Endodermal cell (in vitro differentiated cells): ENCODE measurements at regions not wholly inside any gene's neighbourhood (a gene's known extent, or its start where the extent isn't known, plus 50 kb on each side); places are given as distances from the start of the nearest gene placed in this dataset.
A peak's percentile ranks its signal among the peaks of the same experiment; 100 is the strongest.

Experiments used
- DNase-seq: peaks from one replicate; pipeline ENCODE4 v3.0.0-alpha.2; 2017
- H3K27ac ChIP-seq: 2 replicates; pipeline ENCODE4 v1.5.1; 2013; ENCODE audit warnings: mild to moderate bottlenecking, low read depth, low read length, moderate library complexity
- H3K27me3 ChIP-seq: 2 replicates; pipeline ENCODE4 v1.6.1; 2013; ENCODE audit warnings: mild to moderate bottlenecking, low read length, moderate library complexity; ENCODE audit not compliant: insufficient read depth, control insufficient read depth, poor library complexity, severe bottlenecking
- H3K36me3 ChIP-seq: 2 replicates; pipeline ENCODE4 v1.7.0; 2013; ENCODE audit warnings: mild to moderate bottlenecking, low read length, moderate library complexity; ENCODE audit not compliant: control insufficient read depth, insufficient read depth
- H3K4me1 ChIP-seq: one replicate; pipeline ENCODE4 v1.7.0; 2013; ENCODE audit warnings: low read length; ENCODE audit not compliant: control insufficient read depth, insufficient read depth
- H3K4me3 ChIP-seq: 2 replicates; pipeline ENCODE4 v1.5.1; 2013; ENCODE audit warnings: mild to moderate bottlenecking, low read length, moderate library complexity
- H3K9ac ChIP-seq: 2 replicates; pipeline ENCODE4 v1.6.1; 2013; ENCODE audit warnings: mild to moderate bottlenecking, low read length, moderate library complexity; ENCODE audit not compliant: poor library complexity, severe bottlenecking; ENCODE audit errors: extremely low read depth
- H3K9me3 ChIP-seq: 2 replicates; pipeline ENCODE4 v1.6.1; 2013; ENCODE audit warnings: mild to moderate bottlenecking, low read length, moderate library complexity; ENCODE audit not compliant: control insufficient read depth
- H3K27ac Mint-ChIP-seq: 2 replicates; pipeline ENCODE4 v1.8.0; 2020; ENCODE audit warnings: mixed read lengths
- H3K27me3 Mint-ChIP-seq: 2 replicates; pipeline ENCODE4 v1.8.0; 2021; ENCODE audit warnings: mild to moderate bottlenecking, mixed read lengths; ENCODE audit not compliant: insufficient read depth
- H3K36me3 Mint-ChIP-seq: 2 replicates; pipeline ENCODE4 v1.8.0; 2020; ENCODE audit warnings: low read depth, mixed read lengths
- H3K4me1 Mint-ChIP-seq: 2 replicates; pipeline ENCODE4 v1.8.0; 2020; ENCODE audit warnings: mixed read lengths
- H3K4me3 Mint-ChIP-seq: 2 replicates; pipeline ENCODE4 v1.8.0; 2020; ENCODE audit warnings: mild to moderate bottlenecking, moderate library complexity, mixed read lengths
- H3K9me3 Mint-ChIP-seq: 2 replicates; pipeline ENCODE4 v1.8.0; 2020; ENCODE audit warnings: mild to moderate bottlenecking, mixed read lengths
- WGBS, 2 experiments: methylation state at CpG; one replicate each; pipeline versions ENCODE4 v1.1.5 to v1.1.7; 2013; ENCODE audit warnings: missing lambda C conversion rate in 2 of 2, mixed read lengths in 1 of 2; ENCODE audit not compliant: insufficient coverage in 1 of 2, insufficient read length in 1 of 2; 5-methylcytosine and 5-hydroxymethylcytosine counted together
- TF ChIP-seq, protein P1 (sequence below): fragments of 200-600 bp; sonication (generic); conservative IDR thresholded peaks from 2 replicates; pipeline ENCODE4 v1.5.0; 2021; ENCODE audit warnings: antibody characterized with exemption, mild to moderate bottlenecking

DNA sequence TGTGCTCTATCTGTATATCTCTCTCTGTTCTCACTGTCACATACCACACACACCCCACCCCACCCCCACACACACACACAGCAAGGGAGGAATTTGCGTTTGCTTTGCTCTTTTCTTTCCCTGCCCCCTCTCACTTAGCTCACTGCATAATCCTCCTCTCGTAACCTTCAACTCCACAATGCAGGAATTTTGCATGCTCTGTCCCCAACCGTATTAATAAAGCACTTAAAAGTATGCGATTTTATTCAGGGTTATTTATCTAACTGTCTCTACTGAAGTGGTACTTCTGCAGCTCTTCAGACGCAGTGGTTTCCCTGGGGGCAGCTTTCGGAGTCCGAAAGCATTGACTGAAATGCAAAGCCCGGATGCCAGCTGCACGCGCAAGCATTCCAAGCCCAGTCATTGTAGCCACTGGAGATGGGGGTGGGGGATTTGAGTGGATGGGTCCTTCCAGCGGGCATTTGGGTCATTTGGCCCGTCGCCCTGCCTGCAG, 105.4 kb upstream of the RBFOX1 start:
- peaks cover 12% of the 10 kb centered on the region for H3K4me1 Mint-ChIP-seq
- H3K36me3 Mint-ChIP-seq: no peaks in the 10 kb centered on the region
- peak overlapping the region; percentile 10 for H3K4me3 Mint-ChIP-seq
- Histone ChIP-seq H3K36me3 (no peaks in the 10 kb centered on the region), H3K4me1 (no peaks in the 10 kb centered on the region), H3K27ac (no peak overlapping the region), H3K27me3 (peaks cover 10% of the 10 kb centered on the region), H3K9ac (no peak overlapping the region), H3K9me3 (no peaks in the 10 kb centered on the region), H3K4me3 (no peak overlapping the region)
- TF ChIP-seq, protein P1, sequence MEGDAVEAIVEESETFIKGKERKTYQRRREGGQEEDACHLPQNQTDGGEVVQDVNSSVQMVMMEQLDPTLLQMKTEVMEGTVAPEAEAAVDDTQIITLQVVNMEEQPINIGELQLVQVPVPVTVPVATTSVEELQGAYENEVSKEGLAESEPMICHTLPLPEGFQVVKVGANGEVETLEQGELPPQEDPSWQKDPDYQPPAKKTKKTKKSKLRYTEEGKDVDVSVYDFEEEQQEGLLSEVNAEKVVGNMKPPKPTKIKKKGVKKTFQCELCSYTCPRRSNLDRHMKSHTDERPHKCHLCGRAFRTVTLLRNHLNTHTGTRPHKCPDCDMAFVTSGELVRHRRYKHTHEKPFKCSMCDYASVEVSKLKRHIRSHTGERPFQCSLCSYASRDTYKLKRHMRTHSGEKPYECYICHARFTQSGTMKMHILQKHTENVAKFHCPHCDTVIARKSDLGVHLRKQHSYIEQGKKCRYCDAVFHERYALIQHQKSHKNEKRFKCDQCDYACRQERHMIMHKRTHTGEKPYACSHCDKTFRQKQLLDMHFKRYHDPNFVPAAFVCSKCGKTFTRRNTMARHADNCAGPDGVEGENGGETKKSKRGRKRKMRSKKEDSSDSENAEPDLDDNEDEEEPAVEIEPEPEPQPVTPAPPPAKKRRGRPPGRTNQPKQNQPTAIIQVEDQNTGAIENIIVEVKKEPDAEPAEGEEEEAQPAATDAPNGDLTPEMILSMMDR: no peak
- DNase-seq: peak; percentile 78
- H3K9me3 Mint-ChIP-seq: no peaks in the 10 kb centered on the region
- no peak overlapping the region for H3K27ac Mint-ChIP-seq
- 12 to 37% methylated on average over 6 to 13 of the region's 13 CpGs for WGBS, 2 experiments
- peaks cover 21% of the 10 kb centered on the region for H3K27me3 Mint-ChIP-seq

DNA sequence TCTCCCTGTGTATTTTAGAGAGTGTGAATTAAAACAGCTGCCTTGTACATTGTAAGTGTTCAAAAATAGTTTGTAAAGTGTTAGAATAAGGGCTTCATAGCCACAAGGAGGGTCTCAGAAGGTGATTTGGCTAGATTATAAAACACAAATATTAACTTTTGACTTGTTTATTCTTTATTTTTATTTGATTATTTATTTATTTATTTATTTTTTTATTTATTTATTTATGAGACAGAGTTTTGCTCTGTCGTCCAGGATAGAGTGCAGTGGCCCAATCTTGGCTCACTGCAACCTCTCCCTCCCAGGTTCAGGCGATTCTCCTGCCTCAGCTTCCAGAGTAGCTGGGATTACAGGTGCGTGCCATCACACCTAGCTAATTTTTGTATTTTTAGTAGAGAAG, 111.5 kb upstream of the RBFOX1 start:
- no peak overlapping the region for H3K9ac ChIP-seq
- H3K36me3 Mint-ChIP-seq: no peaks in the 10 kb centered on the region
- WGBS, 2 experiments: 76 to 89% methylated on average over 2 to 3 of the region's 3 CpGs
- no peak overlapping the region for H3K27ac Mint-ChIP-seq
- no peaks in the 10 kb centered on the region for H3K9me3 ChIP-seq
- DNase-seq: no peak
- no peaks in the 10 kb centered on the region for H3K27me3 Mint-ChIP-seq
- H3K27me3 ChIP-seq: no peaks in the 10 kb centered on the region
- no peak overlapping the region for H3K27ac ChIP-seq
- no peak overlapping the region for H3K4me3 Mint-ChIP-seq
- no peak overlapping the region for H3K4me3 ChIP-seq
- peaks cover 7% of the 10 kb centered on the region for H3K4me1 Mint-ChIP-seq
- TF ChIP-seq, protein P1: no peak
- no peaks in the 10 kb centered on the region for H3K36me3 ChIP-seq
- no peaks in the 10 kb centered on the region for H3K9me3 Mint-ChIP-seq
- H3K4me1 ChIP-seq: no peaks in the 10 kb centered on the region

DNA sequence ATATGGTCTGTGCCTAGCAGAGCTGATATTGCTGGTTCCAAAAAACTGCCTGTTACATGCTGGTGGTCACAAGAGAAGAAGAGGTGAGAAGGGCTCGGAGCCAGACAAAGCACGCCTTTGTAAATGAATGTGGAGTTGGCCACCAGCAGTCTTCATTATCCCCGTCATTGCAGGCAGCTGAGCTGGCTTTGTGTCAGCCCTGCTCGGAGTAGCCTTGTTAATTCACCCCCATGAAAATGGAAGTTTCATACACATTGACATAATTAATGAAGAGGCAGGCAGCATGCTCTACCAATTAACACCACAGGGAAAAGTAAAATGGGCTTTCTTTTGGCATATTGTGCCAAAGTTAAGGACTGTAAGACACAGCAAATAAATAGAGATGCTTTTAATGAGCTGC, 113.7 kb upstream of the RBFOX1 start:
- Mint-ChIP-seq H3K27ac (no peak overlapping the region), H3K4me3 (no peak overlapping the region), H3K9me3 (no peaks in the 10 kb centered on the region), H3K27me3 (no peaks in the 10 kb centered on the region), H3K4me1 (peaks cover 7% of the 10 kb centered on the region), H3K36me3 (no peaks in the 10 kb centered on the region)
- Histone ChIP-seq H3K27me3 (no peaks in the 10 kb centered on the region), H3K4me1 (no peaks in the 10 kb centered on the region), H3K9ac (no peak overlapping the region), H3K9me3 (no peaks in the 10 kb centered on the region), H3K36me3 (no peaks in the 10 kb centered on the region), H3K4me3 (no peak overlapping the region), H3K27ac (no peak overlapping the region)
- DNase-seq: no peak
- TF ChIP-seq, protein P1: no peak
- 38 to 58% methylated on average over 3 to 4 of the region's 4 CpGs for WGBS, 2 experiments
